ENCODE measurements at regions not wholly inside any gene's neighbourhood (a gene's known extent, or its start where the extent isn't known, plus 50 kb on each side); places are given as distances from the start of the nearest gene placed in this dataset.

GRCh38 chr11:97247601-97248000 is 857.8 kb downstream of the JRKL start:
- intact Hi-C loops (cut with micrococcal nuclease): no loop called here
- no peak overlapping the region for H3K4me3 Mint-ChIP-seq
- no peaks in the 10 kb centered on the region for H3K36me3 Mint-ChIP-seq (ENCODE audit: low read depth)
- TF ChIP-seq CTCF (IDR thresholded peaks at IDR 0.05): no peak
- H3K27ac Mint-ChIP-seq: no peak overlapping the region
- ChIA-PET POLR2A (no interaction called here), CTCF (no interaction called here)
- H3K4me1 Mint-ChIP-seq (ENCODE audit: low read depth): no peaks in the 10 kb centered on the region
- no peaks in the 10 kb centered on the region for H3K27me3 Mint-ChIP-seq
- peaks cover 3% of the 10 kb centered on the region for H3K9me3 Mint-ChIP-seq
- DNase-seq (no peak), ATAC-seq (no peak)

DNA sequence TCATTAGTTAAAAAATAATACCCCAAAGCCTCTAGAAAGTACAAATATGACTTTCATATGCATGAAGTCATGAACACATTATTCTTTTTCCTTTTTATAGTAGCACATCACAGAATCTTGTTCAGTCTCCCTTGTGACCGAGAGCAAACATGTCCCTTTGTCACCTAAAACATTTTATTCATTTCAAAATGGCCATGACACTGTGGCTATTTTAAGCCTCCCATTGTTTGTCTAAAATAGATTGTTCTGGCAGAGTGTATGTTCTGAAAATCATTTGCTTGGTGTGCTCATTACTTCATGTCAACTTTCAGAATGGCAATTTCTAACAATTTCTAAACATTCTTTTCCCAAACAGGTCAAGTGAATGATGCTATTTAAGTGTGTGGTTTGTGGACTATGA is 865.0 kb downstream of the JRKL start:
- CTCF ChIA-PET: no interaction called here
- intact Hi-C loops (cut with micrococcal nuclease): no loop called here

DNA sequence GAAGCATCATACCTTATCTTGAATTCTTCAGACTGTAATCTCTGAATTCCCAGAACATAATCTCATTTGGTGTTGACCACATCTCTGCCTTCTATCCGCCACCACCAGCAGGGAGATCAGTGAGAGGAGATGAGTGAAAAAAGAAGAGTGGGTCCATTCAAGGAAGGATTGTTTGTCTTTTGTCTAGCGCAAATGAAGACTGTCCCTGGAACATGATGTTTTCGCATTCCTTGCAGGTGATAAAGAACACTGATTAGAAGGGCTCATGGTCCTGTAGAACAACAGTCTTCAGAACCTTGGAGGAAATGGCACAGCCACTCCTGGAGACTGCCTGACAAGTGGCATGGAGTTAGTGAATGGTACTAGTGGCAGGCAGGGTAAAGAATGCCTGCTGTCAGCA is 869.6 kb downstream of the JRKL start:
- H3K9me3 Mint-ChIP-seq: peaks cover 1% of the 10 kb centered on the region
- no peak overlapping the region for H3K27ac Mint-ChIP-seq
- H3K4me3 Mint-ChIP-seq: no peak overlapping the region
- CTCF ChIA-PET: no interaction called here
- no peaks in the 10 kb centered on the region for H3K27me3 Mint-ChIP-seq
- H3K4me1 Mint-ChIP-seq (ENCODE audit: low read depth): no peaks in the 10 kb centered on the region
- ATAC-seq: no peak
- POLR2A ChIA-PET: no interaction called here
- intact Hi-C loops (cut with micrococcal nuclease): no loop called here
- no peak for DNase-seq
- H3K36me3 Mint-ChIP-seq (ENCODE audit: low read depth): no peaks in the 10 kb centered on the region
- no peak for TF ChIP-seq CTCF (IDR thresholded peaks at IDR 0.05)

More for the DNA sequence above, 865.0 kb downstream of the JRKL start:
- POLR2A ChIA-PET: no interaction called here
- H3K27me3 Mint-ChIP-seq: no peaks in the 10 kb centered on the region
- H3K36me3 Mint-ChIP-seq (ENCODE audit: low read depth): no peaks in the 10 kb centered on the region
- ATAC-seq: no peak
- H3K4me1 Mint-ChIP-seq (ENCODE audit: low read depth): no peaks in the 10 kb centered on the region
- no peak for DNase-seq
- H3K4me3 Mint-ChIP-seq: no peak overlapping the region
- peaks cover 3% of the 10 kb centered on the region for H3K9me3 Mint-ChIP-seq
- H3K27ac Mint-ChIP-seq: no peak overlapping the region
- no peak for TF ChIP-seq CTCF (IDR thresholded peaks at IDR 0.05)

DNA sequence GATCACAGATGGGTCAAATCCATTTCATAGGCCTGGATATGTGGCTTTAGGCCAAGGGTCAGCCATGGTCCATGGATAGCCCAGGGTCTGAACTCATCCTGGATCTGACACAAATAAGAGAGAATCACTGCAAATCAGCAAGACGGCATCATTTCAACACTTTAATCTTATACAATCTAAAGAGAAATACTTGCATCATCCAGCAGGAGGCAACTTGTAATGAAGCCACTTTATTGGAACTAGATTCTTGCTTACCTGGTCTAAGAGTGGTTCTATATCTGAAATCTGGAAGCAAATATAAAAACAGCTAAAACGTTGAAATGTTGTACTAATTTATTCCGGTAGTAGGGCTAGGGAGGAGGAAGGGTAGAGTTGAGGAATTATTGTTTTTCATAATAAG is 870.1 kb downstream of the JRKL start:
- H3K4me1 Mint-ChIP-seq (ENCODE audit: low read depth): no peaks in the 10 kb centered on the region
- ChIA-PET POLR2A (no interaction called here), CTCF (no interaction called here)
- no peak for DNase-seq
- H3K27ac Mint-ChIP-seq: no peak overlapping the region
- no peak overlapping the region for H3K4me3 Mint-ChIP-seq
- intact Hi-C loops (cut with micrococcal nuclease): no loop called here
- no peaks in the 10 kb centered on the region for H3K27me3 Mint-ChIP-seq
- no peak for ATAC-seq
- H3K9me3 Mint-ChIP-seq: peaks cover 1% of the 10 kb centered on the region
- no peak for TF ChIP-seq CTCF (IDR thresholded peaks at IDR 0.05)
- H3K36me3 Mint-ChIP-seq (ENCODE audit: low read depth): no peaks in the 10 kb centered on the region

DNA sequence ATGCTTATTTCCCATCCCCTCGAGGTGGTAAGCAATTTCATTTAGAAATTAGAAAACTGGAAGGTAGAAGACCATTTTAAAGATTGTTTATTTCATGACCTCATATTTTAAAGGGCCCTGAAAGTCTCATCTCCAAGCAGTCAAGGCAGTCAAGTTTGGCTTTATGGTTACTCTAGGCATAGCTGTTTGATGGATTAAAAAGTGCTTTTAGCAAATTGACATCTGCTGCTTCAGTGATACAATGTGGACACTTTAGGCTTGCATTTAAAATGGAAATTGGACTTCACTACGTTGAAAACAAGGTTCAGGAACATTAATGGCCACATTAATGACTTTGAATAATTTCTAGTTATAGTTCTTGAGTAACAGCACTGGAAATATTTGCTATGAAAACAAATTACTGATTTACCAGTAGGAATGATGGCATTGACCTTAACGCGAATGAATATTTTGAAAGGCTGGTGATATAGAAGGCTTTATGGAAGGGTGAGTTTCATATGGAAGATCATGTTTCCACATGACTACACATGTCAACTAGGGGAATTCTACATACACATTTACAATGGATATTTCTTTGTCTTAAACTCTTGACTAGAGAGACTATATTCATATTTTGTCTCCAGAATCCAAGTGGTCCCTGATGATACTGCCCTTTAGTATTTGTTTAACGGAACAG is 873.5 kb downstream of the JRKL start:
- Mint-ChIP-seq H3K4me3 (no peak overlapping the region), H3K27me3 (no peaks in the 10 kb centered on the region), H3K36me3 (ENCODE audit: low read depth) (no peaks in the 10 kb centered on the region), H3K4me1 (ENCODE audit: low read depth) (no peaks in the 10 kb centered on the region), H3K27ac (no peak overlapping the region), H3K9me3 (peaks cover 3% of the 10 kb centered on the region)
- POLR2A ChIA-PET: no interaction called here
- no peak for TF ChIP-seq CTCF (IDR thresholded peaks at IDR 0.05)
- CTCF ChIA-PET: no interaction called here
- intact Hi-C loops (cut with micrococcal nuclease): no loop called here
- ATAC-seq (no peak), DNase-seq (no peak)
